Activated CD4-positive, alpha-beta T cell treated with anti-CD3 and anti-CD28 coated beads for 36 hours (primary cell): ENCODE measurements at regions not wholly inside any gene's neighbourhood (a gene's known extent, or its start where the extent isn't known, plus 50 kb on each side); places are given as distances from the start of the nearest gene placed in this dataset.

Experiments
- ATAC-seq: fragments of 200-7000 bp; cut with Tn5 transposase; one replicate; pipeline ENCODE4 v1.10.0; 2021; ENCODE audit warnings: mild to moderate bottlenecking, moderate library complexity
- CTCF ChIA-PET: fragments of 350-600 bp; sonication (Branson Sonifier 250); formaldehyde crosslinking; loops from one replicate; lab custom pipeline; 2021; ENCODE audit warnings: antibody characterized with exemption; lab: Charles Lee
- POLR2A ChIA-PET: fragments of 350-600 bp; sonication (Branson Sonifier 250); formaldehyde crosslinking; loops from one replicate; lab custom pipeline; 2021; ENCODE audit warnings: antibody characterized with exemption, inconsistent platforms; lab: Charles Lee
- DNase-seq: peaks from one replicate; pipeline ENCODE4 v3.0.0-alpha.2; 2020
- H3K27ac Mint-ChIP-seq: one replicate; pipeline ENCODE4 v1.8.0; 2021; ENCODE audit warnings: mixed read lengths
- H3K27me3 Mint-ChIP-seq: one replicate; pipeline ENCODE4 v1.8.0; 2021; ENCODE audit warnings: mixed read lengths
- H3K36me3 Mint-ChIP-seq: one replicate; pipeline ENCODE4 v1.8.0; 2021; ENCODE audit warnings: low read depth, mixed read lengths
- H3K4me1 Mint-ChIP-seq: one replicate; pipeline ENCODE4 v1.8.0; 2021; ENCODE audit warnings: mixed read lengths
- H3K4me3 Mint-ChIP-seq: one replicate; pipeline ENCODE4 v1.8.0; 2021; ENCODE audit warnings: mild to moderate bottlenecking, moderate library complexity, mixed read lengths
- H3K9me3 Mint-ChIP-seq: one replicate; pipeline ENCODE4 v1.8.0; 2021; ENCODE audit warnings: low read depth, mixed read lengths
- intact Hi-C, 2 experiments: fragments of 100-400 bp; cut with DNase I in 1 of 2; cut with micrococcal nuclease in 1 of 2; formaldehyde crosslinking; loops; one replicate each; pipeline versions ENCODE4 v1.14.2 to v1.15.1; 2022 to 2024; cut with DNase I, micrococcal nuclease

- ATAC-seq (no peak), DNase-seq (no peak)
- Mint-ChIP-seq H3K27ac (no peak overlapping the region), H3K36me3 (no peaks in the 10 kb centered on the region), H3K4me3 (no peak overlapping the region), H3K27me3 (no peaks in the 10 kb centered on the region), H3K4me1 (no peaks in the 10 kb centered on the region), H3K9me3 (peaks cover 4% of the 10 kb centered on the region)
- CTCF ChIA-PET: no interaction called here
- intact Hi-C loops: no loop called here
- POLR2A ChIA-PET: no interaction called here
Observed at GRCh38 chr18:22467760-22468553, 50.2 kb upstream of the CTAGE1 start.

GRCh38 chr18:22468554-22468891 lies 50.8 kb upstream of the CTAGE1 start:
- Mint-ChIP-seq H3K4me3 (no peak overlapping the region), H3K4me1 (no peaks in the 10 kb centered on the region), H3K36me3 (no peaks in the 10 kb centered on the region), H3K9me3 (peaks cover 4% of the 10 kb centered on the region), H3K27ac (no peak overlapping the region), H3K27me3 (no peaks in the 10 kb centered on the region)
- CTCF ChIA-PET: no interaction called here
- intact Hi-C loops: no loop called here
- POLR2A ChIA-PET: no interaction called here
- ATAC-seq (no peak), DNase-seq (no peak)

GRCh38 chr18:22469061-22469734 lies 51.5 kb upstream of the CTAGE1 start:
- Mint-ChIP-seq H3K4me3 (no peak overlapping the region), H3K27me3 (no peaks in the 10 kb centered on the region), H3K9me3 (peaks cover 6% of the 10 kb centered on the region), H3K4me1 (no peaks in the 10 kb centered on the region), H3K27ac (no peak overlapping the region), H3K36me3 (no peaks in the 10 kb centered on the region)
- POLR2A ChIA-PET: no interaction called here
- DNase-seq (no peak), ATAC-seq (no peak)
- CTCF ChIA-PET: no interaction called here
- intact Hi-C loops: no loop called here

- Mint-ChIP-seq H3K4me3 (no peak overlapping the region), H3K27ac (no peak overlapping the region), H3K36me3 (no peaks in the 10 kb centered on the region), H3K27me3 (no peaks in the 10 kb centered on the region), H3K9me3 (peaks cover 4% of the 10 kb centered on the region), H3K4me1 (no peaks in the 10 kb centered on the region)
- ChIA-PET POLR2A (no interaction called here), CTCF (no interaction called here)
- ATAC-seq (no peak), DNase-seq (no peak)
- intact Hi-C loops: no loop called here
Observed at GRCh38 chr18:22469926-22470247, 52.2 kb upstream of the CTAGE1 start.

GRCh38 chr18:22470248-22471235 lies 52.8 kb upstream of the CTAGE1 start:
- ATAC-seq: no peak
- Mint-ChIP-seq H3K27me3 (no peaks in the 10 kb centered on the region), H3K27ac (no peak overlapping the region), H3K36me3 (no peaks in the 10 kb centered on the region), H3K9me3 (peaks cover 4% of the 10 kb centered on the region), H3K4me1 (no peaks in the 10 kb centered on the region), H3K4me3 (no peak overlapping the region)
- CTCF ChIA-PET: no interaction called here
- intact Hi-C loops: no loop called here
- no peak for DNase-seq
- POLR2A ChIA-PET: no interaction called here

GRCh38 chr18:22471546-22472131 lies 53.9 kb upstream of the CTAGE1 start:
- ATAC-seq (no peak), DNase-seq (no peak)
- CTCF ChIA-PET: no interaction called here
- no peaks in the 10 kb centered on the region for H3K27me3 Mint-ChIP-seq
- intact Hi-C loops: no loop called here
- H3K4me3 Mint-ChIP-seq: no peak overlapping the region
- H3K36me3 Mint-ChIP-seq: no peaks in the 10 kb centered on the region
- H3K4me1 Mint-ChIP-seq: no peaks in the 10 kb centered on the region
- POLR2A ChIA-PET: no interaction called here
- peaks cover 4% of the 10 kb centered on the region for H3K9me3 Mint-ChIP-seq
- H3K27ac Mint-ChIP-seq: no peak overlapping the region

GRCh38 chr18:22473366-22473765 lies 55.7 kb upstream of the CTAGE1 start:
- Mint-ChIP-seq H3K4me3 (no peak overlapping the region), H3K4me1 (no peaks in the 10 kb centered on the region), H3K27me3 (no peaks in the 10 kb centered on the region), H3K9me3 (peaks cover 4% of the 10 kb centered on the region), H3K36me3 (no peaks in the 10 kb centered on the region), H3K27ac (no peak overlapping the region)
- CTCF ChIA-PET: no interaction called here
- intact Hi-C loops: no loop called here
- POLR2A ChIA-PET: no interaction called here
- DNase-seq (no peak), ATAC-seq (no peak)

- ATAC-seq (no peak), DNase-seq (no peak)
- H3K9me3 Mint-ChIP-seq: peaks cover 2% of the 10 kb centered on the region
- no peaks in the 10 kb centered on the region for H3K36me3 Mint-ChIP-seq
- H3K27ac Mint-ChIP-seq: no peak overlapping the region
- POLR2A ChIA-PET: no interaction called here
- intact Hi-C loops: no loop called here
- H3K4me3 Mint-ChIP-seq: no peak overlapping the region
- no peaks in the 10 kb centered on the region for H3K4me1 Mint-ChIP-seq
- H3K27me3 Mint-ChIP-seq: no peaks in the 10 kb centered on the region
- CTCF ChIA-PET: no interaction called here
Observed at GRCh38 chr18:22475426-22476100, 57.8 kb upstream of the CTAGE1 start.

- Mint-ChIP-seq H3K4me1 (no peaks in the 10 kb centered on the region), H3K27me3 (no peaks in the 10 kb centered on the region), H3K36me3 (no peaks in the 10 kb centered on the region), H3K27ac (no peak overlapping the region), H3K9me3 (peaks cover 2% of the 10 kb centered on the region), H3K4me3 (no peak overlapping the region)
- ChIA-PET CTCF (no interaction called here), POLR2A (no interaction called here)
- intact Hi-C loops: no loop called here
- ATAC-seq: no peak
- no peak for DNase-seq
Observed at GRCh38 chr18:22477222-22477621, 59.5 kb upstream of the CTAGE1 start.

GRCh38 chr18:22482948-22483347 lies 65.2 kb upstream of the CTAGE1 start:
- H3K27me3 Mint-ChIP-seq: no peaks in the 10 kb centered on the region
- no peak for ATAC-seq
- H3K4me3 Mint-ChIP-seq: no peak overlapping the region
- CTCF ChIA-PET: no interaction called here
- H3K9me3 Mint-ChIP-seq: no peaks in the 10 kb centered on the region
- no peaks in the 10 kb centered on the region for H3K36me3 Mint-ChIP-seq
- no peak for DNase-seq
- no peaks in the 10 kb centered on the region for H3K4me1 Mint-ChIP-seq
- intact Hi-C loops: no loop called here
- POLR2A ChIA-PET: no interaction called here
- no peak overlapping the region for H3K27ac Mint-ChIP-seq

- Mint-ChIP-seq H3K27ac (no peak overlapping the region), H3K4me1 (no peaks in the 10 kb centered on the region), H3K4me3 (no peak overlapping the region), H3K27me3 (no peaks in the 10 kb centered on the region), H3K36me3 (no peaks in the 10 kb centered on the region), H3K9me3 (no peaks in the 10 kb centered on the region)
- POLR2A ChIA-PET: no interaction called here
- ATAC-seq (no peak), DNase-seq (no peak)
- CTCF ChIA-PET: no interaction called here
- intact Hi-C loops: no loop called here
Observed at GRCh38 chr18:22483407-22483806, 65.7 kb upstream of the CTAGE1 start.
